22Rv1 (cell line): ENCODE measurements at regions not wholly inside any gene's neighbourhood (a gene's known extent, or its start where the extent isn't known, plus 50 kb on each side); places are given as distances from the start of the nearest gene placed in this dataset.

Experiments
- CTCF ChIP-seq: fragments of 450-650 bp; IDR thresholded peaks from 2 replicates; pipeline ENCODE4 v1.5.1; 2017; ENCODE audit warnings: mild to moderate bottlenecking
- ZFX ChIP-seq: fragments of 450-650 bp; IDR thresholded peaks from 2 replicates; pipeline ENCODE4 v1.6.1; 2017; ENCODE audit warnings: antibody characterized with exemption, borderline replicate concordance

- TF ChIP-seq CTCF, result no peak
- no peak for TF ChIP-seq ZFX
These were observed 541.0 kb upstream of the LMCD1 start for GRCh38 chr3:7960601-7961000.
